Liver (tissue), 8 donors: ENCODE measurements at regions not wholly inside any gene's neighbourhood (a gene's known extent, or its start where the extent isn't known, plus 50 kb on each side); places are given as distances from the start of the nearest gene placed in this dataset.

Experiments used
- DNase-seq: peaks from one replicate; pipeline ENCODE4 v3.0.0-alpha.2; 2017; ENCODE audit warnings: low spot score
- H3K27ac ChIP-seq, 2 donors: one replicate each; pipeline ENCODE4 v1.7.0; 2013; ENCODE audit warnings: inconsistent platforms in 2 of 2, low read length in 2 of 2, control low read depth in 1 of 2, low read depth in 1 of 2, mild to moderate bottlenecking in 1 of 2
- H3K27me3 ChIP-seq, 4 donors: one replicate each; pipeline versions ENCODE4 v1.6.1 to v1.7.0; 2013; ENCODE audit warnings: low read length in 3 of 4, inconsistent platforms in 1 of 4, mild to moderate bottlenecking in 1 of 4, moderate library complexity in 1 of 4; ENCODE audit not compliant: control insufficient read depth in 4 of 4, insufficient read depth in 4 of 4
- H3K36me3 ChIP-seq, 4 donors: one replicate each; pipeline versions ENCODE4 v1.6.1 to v1.7.0; 2013; ENCODE audit warnings: low read length in 3 of 4, mild to moderate bottlenecking in 3 of 4, low read depth in 1 of 4, moderate library complexity in 1 of 4; ENCODE audit not compliant: control insufficient read depth in 4 of 4, insufficient read depth in 3 of 4
- H3K4me1 ChIP-seq, 4 donors: one replicate each; pipeline versions ENCODE4 v1.6.1 to v1.7.0; 2013; ENCODE audit warnings: low read length in 3 of 4, mild to moderate bottlenecking in 3 of 4, moderate library complexity in 1 of 4; ENCODE audit not compliant: control insufficient read depth in 4 of 4, insufficient read depth in 4 of 4
- H3K4me3 ChIP-seq, 3 donors: one replicate each; pipeline versions ENCODE4 v1.6.1 to v1.7.0; 2013; ENCODE audit warnings: low read length in 3 of 3, control low read depth in 1 of 3, low read depth in 1 of 3, mild to moderate bottlenecking in 1 of 3
- H3K9ac ChIP-seq, 2 donors: one replicate each; pipeline ENCODE4 v1.7.0; 2013; ENCODE audit warnings: low read length in 2 of 2, mild to moderate bottlenecking in 2 of 2, moderate library complexity in 2 of 2, control low read depth in 1 of 2, low read depth in 1 of 2
- H3K9me3 ChIP-seq, 4 donors: one replicate each; pipeline versions ENCODE4 v1.6.1 to v1.7.0; 2013; ENCODE audit warnings: low read length in 3 of 4; ENCODE audit not compliant: control insufficient read depth in 4 of 4
- ATF3 ChIP-seq: IDR thresholded peaks from 2 replicates; pipeline ENCODE4 v1.6.1; 2016; ENCODE audit warnings: antibody characterized with exemption
- CTCF ChIP-seq: fragments of 150-350 bp; IDR thresholded peaks from 2 replicates; pipeline ENCODE4 v1.5.1; 2017; ENCODE audit warnings: improper control_type of control experiment, low read depth, low read length; ENCODE audit not compliant: missing input control
- EGR1 ChIP-seq, 2 donors: IDR thresholded peaks; 2 replicates each; pipeline ENCODE4 v1.6.1; 2016 to 2018; ENCODE audit warnings: antibody characterized with exemption in 2 of 2, low read depth in 2 of 2
- FOXA1 ChIP-seq: IDR thresholded peaks from 2 replicates; pipeline ENCODE4 v1.6.1; 2016; ENCODE audit warnings: antibody characterized with exemption
- FOXA2 ChIP-seq: IDR thresholded peaks from 2 replicates; pipeline ENCODE4 v1.6.1; 2016; ENCODE audit warnings: antibody characterized with exemption
- GABPA ChIP-seq, 2 donors: IDR thresholded peaks in 1 of 2; conservative IDR thresholded peaks in 1 of 2; 2 replicates each; pipeline ENCODE4 v1.6.1; 2016; ENCODE audit warnings: antibody characterized with exemption in 2 of 2, mild to moderate bottlenecking in 1 of 2, moderate library complexity in 1 of 2
- HNF4A ChIP-seq, 2 donors: conservative IDR thresholded peaks; 2 replicates each; pipeline ENCODE4 v1.6.1; 2016; ENCODE audit warnings: antibody characterized with exemption in 2 of 2, mild to moderate bottlenecking in 2 of 2
- HNF4G ChIP-seq: IDR thresholded peaks from 2 replicates; pipeline ENCODE4 v1.6.1; 2016; ENCODE audit warnings: antibody characterized with exemption
- JUND ChIP-seq, 2 donors: IDR thresholded peaks; 2 replicates each; pipeline ENCODE4 v1.6.1; 2016; ENCODE audit warnings: antibody characterized with exemption in 2 of 2
- MAX ChIP-seq: IDR thresholded peaks from 2 replicates; pipeline ENCODE4 v1.6.1; 2016; ENCODE audit warnings: antibody characterized with exemption
- NR2F2 ChIP-seq: IDR thresholded peaks from 2 replicates; pipeline ENCODE4 v1.6.1; 2016; ENCODE audit warnings: antibody characterized with exemption
- RAD21 ChIP-seq, 2 donors: IDR thresholded peaks; 2 replicates each; pipeline ENCODE4 v1.6.1; 2016; ENCODE audit warnings: antibody characterized with exemption in 2 of 2, mild to moderate bottlenecking in 2 of 2
- REST ChIP-seq: IDR thresholded peaks from 2 replicates; pipeline ENCODE4 v1.6.1; 2016; ENCODE audit warnings: antibody characterized with exemption, mild to moderate bottlenecking
- RXRA ChIP-seq, 2 donors: IDR thresholded peaks; 2 replicates each; pipeline ENCODE4 v1.6.1; 2017 to 2018; ENCODE audit warnings: antibody characterized with exemption in 2 of 2, mild to moderate bottlenecking in 1 of 2
- SP1 ChIP-seq: IDR thresholded peaks from 2 replicates; pipeline ENCODE4 v1.6.1; 2018; ENCODE audit warnings: antibody characterized with exemption, mild to moderate bottlenecking
- TAF1 ChIP-seq: conservative IDR thresholded peaks from 2 replicates; pipeline ENCODE4 v1.6.1; 2016; ENCODE audit warnings: antibody characterized with exemption, mild to moderate bottlenecking
- YY1 ChIP-seq: IDR thresholded peaks from 2 replicates; pipeline ENCODE4 v1.6.1; 2016; ENCODE audit warnings: antibody characterized with exemption, mild to moderate bottlenecking
- ZBTB33 ChIP-seq: IDR thresholded peaks from 2 replicates; pipeline ENCODE4 v1.6.1; 2016; ENCODE audit warnings: antibody characterized with exemption
- WGBS: extraction: QIAGEN DNeasy Blood & Tissue Kit; methylation state at CpG from one replicate; pipeline ENCODE4 v1.1.7; 2013; 5-methylcytosine and 5-hydroxymethylcytosine counted together
- donor health status: healthy.
- donor health status: healthy.
- donor health status: healthy.
- donor health status: healthy.
- donor health status: healthy.

- Histone ChIP-seq H3K27me3 (peaks cover 0 to 2% (median 0%) of the 10 kb centered on the region in 4 donors), H3K9me3 (no peaks in the 10 kb centered on the region), H3K36me3 (no peaks in the 10 kb centered on the region), H3K4me1 (no peaks in the 10 kb centered on the region), H3K9ac (no peak overlapping the region), H3K27ac (no peak overlapping the region), H3K4me3 (no peak overlapping the region)
- 53% methylated on average over 2 of the region's 2 CpGs for WGBS
- no peak for DNase-seq
- TF ChIP-seq ATF3, result no peak
- no peak for TF ChIP-seq SP1
- TF ChIP-seq RXRA (IDR thresholded peaks at IDR 0.05), result no peak
- TF ChIP-seq EGR1 (IDR thresholded peaks at IDR 0.05; ENCODE audit: low read depth in 2 of 2), result no peak
- TF ChIP-seq HNF4A (conservative IDR thresholded peaks at IDR 0.05), result no peak
- TF ChIP-seq GABPA (IDR thresholded peaks at IDR 0.05 in 1 of 2, conservative IDR thresholded peaks at IDR 0.05 in 1 of 2), result no peak
- TF ChIP-seq FOXA2, result no peak
- no peak for TF ChIP-seq JUND (IDR thresholded peaks at IDR 0.05)
- TF ChIP-seq YY1, result no peak
- no peak for TF ChIP-seq NR2F2
- no peak for TF ChIP-seq CTCF
- no peak for TF ChIP-seq RAD21 (IDR thresholded peaks at IDR 0.05)
- TF ChIP-seq HNF4G, result no peak
- no peak for TF ChIP-seq MAX
- TF ChIP-seq REST, result no peak
- TF ChIP-seq TAF1, result no peak
- TF ChIP-seq FOXA1, result no peak
- TF ChIP-seq ZBTB33, result no peak
These were observed 1209.8 kb upstream of the ACO1 start for GRCh38 chr9:31174681-31175080.

- no peak for TF ChIP-seq ZBTB33
- no peak for TF ChIP-seq TAF1
- TF ChIP-seq RAD21 (IDR thresholded peaks at IDR 0.05), result no peak
- no peak for TF ChIP-seq FOXA1
- 84% methylated on average over 2 of the region's 2 CpGs for WGBS
- DNase-seq, result no peak
- Histone ChIP-seq H3K4me1 (no peaks in the 10 kb centered on the region), H3K27me3 (no peaks in the 10 kb centered on the region), H3K27ac (no peak overlapping the region), H3K4me3 (no peak overlapping the region), H3K9me3 (no peaks in the 10 kb centered on the region), H3K36me3 (no peaks in the 10 kb centered on the region), H3K9ac (no peak overlapping the region)
These were observed 1200.6 kb upstream of the ACO1 start for GRCh38 chr9:31183866-31184265.
